ENCODE measurements at regions not wholly inside any gene's neighbourhood (a gene's known extent, or its start where the extent isn't known, plus 50 kb on each side); places are given as distances from the start of the nearest gene placed in this dataset.
"Not testable (repeated sequence)": the region's sequence is repeated elsewhere in the genome, so short reads cannot be mapped to it uniquely, and the experiment has no call there.

- DNase-seq (ENCODE audit: low read depth, low spot score) = no peak
- no peak overlapping the region for H3K4me3 ChIP-seq (ENCODE audit: low read length)
These were observed 241.7 kb upstream of the HDAC4 start for GRCh38 chr2:239642406-239643004.

- H3K4me3 ChIP-seq (ENCODE audit: low read length) = not testable (repeated sequence)
These were observed 241.1 kb upstream of the HDAC4 start for GRCh38 chr2:239641904-239642303.

GRCh38 chr2:239640676-239641578, 240.1 kb upstream of the HDAC4 start:
- no peak for DNase-seq (ENCODE audit: low read depth, low spot score)
- H3K4me3 ChIP-seq (ENCODE audit: low read length) = no peak overlapping the region

More at GRCh38 chr2:239641904-239642303, 241.1 kb upstream of the HDAC4 start:
- DNase-seq (ENCODE audit: low read depth, low spot score) = not testable (repeated sequence)

GRCh38 chr2:239640210-239640609, 239.4 kb upstream of the HDAC4 start:
- no peak overlapping the region for H3K4me3 ChIP-seq (ENCODE audit: low read length)
- no peak for DNase-seq (ENCODE audit: low read depth, low spot score)

DNA sequence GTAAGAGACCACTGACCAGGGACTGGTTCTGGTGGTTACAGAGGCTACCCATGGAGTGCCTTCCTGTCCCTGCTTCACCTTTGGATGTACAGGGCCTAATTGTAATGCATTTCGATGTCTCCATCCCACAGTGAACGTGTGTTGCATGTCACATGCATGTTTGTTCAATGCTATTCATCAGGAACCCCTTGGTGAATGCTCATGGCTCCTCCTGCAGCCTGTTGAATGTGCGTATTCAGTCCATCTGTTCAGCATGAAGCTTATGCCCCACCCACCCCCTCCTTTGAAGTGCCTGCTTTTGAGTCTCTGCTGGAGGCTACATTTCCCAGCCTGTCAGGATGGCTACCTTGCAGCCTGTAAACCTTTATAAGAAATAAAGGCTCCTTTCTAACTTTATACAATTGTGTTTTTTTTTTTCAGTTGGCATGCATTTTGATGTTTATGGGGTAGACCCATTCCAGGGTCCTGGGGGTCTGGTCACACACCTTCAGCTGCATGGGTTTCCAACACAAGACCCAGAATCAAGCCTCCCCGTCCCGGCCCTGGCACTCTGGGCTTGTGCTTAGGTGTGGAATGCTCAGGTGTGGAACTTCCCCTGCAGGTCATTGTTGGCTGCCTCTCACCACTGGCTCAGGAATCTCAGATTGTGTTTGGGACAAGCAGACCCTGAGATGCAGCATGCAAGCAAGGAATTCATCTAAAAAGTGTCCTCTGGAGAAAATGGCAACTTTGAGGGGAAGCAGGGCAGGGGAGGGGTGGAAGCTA, 238.8 kb upstream of the HDAC4 start:
- H3K4me3 ChIP-seq (ENCODE audit: low read length) = no peak overlapping the region
- peak; percentile 70 for DNase-seq (ENCODE audit: low read depth, low spot score)

- H3K4me3 ChIP-seq (ENCODE audit: low read length) = no peak overlapping the region
- DNase-seq (ENCODE audit: low read depth, low spot score) = no peak
These were observed 237.6 kb upstream of the HDAC4 start for GRCh38 chr2:239638376-239638775.

DNA sequence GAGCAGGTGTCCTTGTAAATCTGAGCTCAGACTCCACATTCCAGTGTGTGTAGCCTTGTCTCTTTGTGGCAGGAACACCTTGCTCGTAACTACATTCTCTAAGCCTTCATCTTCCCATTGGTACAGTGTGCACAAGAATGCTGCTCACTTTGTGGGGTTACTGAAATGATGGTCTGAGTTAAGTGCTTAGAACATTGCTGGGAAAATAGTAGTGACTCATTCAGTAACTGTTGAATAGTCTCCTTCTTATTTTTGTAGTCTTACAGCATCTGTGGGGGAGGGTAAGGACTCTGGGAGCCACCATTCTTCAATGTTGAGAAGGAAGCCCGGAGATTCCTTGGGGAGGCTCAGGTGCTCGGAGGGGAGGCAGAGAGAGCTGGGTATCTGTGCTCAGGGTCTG, 236.0 kb upstream of the HDAC4 start:
- no peak for DNase-seq (ENCODE audit: low read depth, low spot score)
- no peak overlapping the region for H3K4me3 ChIP-seq (ENCODE audit: low read length)

DNA sequence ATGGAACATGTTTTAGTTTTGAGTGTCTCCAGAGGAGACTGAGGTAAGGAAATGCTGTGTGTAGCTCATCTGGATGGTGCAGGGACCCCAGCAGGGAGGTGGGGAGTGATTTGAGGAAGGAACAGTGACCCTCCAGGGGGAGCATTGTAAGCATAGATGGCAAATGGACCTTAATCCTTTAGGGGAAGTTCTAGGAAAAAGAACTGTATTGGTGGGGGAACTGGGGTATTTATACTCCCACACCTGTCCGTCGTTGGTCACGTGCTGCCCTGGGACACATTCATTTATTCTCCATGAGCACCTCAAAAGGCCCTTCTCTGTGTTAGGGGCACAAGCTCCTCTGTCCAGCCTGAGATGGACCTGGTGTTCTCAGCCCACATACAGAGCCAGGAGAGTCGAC, 233.9 kb upstream of the HDAC4 start:
- DNase-seq (ENCODE audit: low read depth, low spot score) = no peak
- no peak overlapping the region for H3K4me3 ChIP-seq (ENCODE audit: low read length)

DNA sequence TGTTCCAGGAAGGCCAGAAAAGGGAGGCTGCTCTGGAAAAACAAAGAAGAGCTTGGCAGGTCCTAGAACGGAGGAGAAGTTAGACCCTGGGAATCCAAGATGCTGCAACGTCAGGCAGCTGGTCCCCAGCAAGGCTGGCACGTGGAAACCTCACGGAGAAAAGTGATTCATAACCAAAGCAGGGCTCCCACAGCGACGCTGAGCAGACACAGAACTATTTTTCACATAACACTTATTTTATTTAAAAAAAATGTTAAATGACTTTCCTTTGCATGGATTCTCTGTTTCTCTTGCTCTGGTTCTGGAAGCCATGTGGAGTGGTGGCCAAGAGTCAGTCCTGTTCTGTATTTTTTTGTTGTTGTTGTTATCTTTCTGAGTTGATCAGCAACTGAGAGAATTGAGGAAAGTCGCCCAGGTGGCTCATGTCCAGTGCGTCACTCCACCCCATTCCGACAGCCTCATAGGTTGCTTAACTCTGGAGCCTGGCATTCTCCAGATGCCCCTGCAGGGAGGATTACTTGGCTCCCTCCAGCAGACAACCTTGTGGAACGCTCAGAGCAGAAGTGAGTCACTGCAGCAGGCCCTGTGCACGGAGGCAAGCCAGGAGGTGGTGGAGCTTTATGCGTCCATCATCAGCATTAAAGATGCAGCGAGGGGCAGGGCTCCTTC, 229.9 kb upstream of the HDAC4 start:
- DNase-seq (ENCODE audit: low read depth, low spot score) = no peak
- no peak overlapping the region for H3K4me3 ChIP-seq (ENCODE audit: low read length)

GRCh38 chr2:239629926-239630617, 229.3 kb upstream of the HDAC4 start:
- no peak overlapping the region for H3K4me3 ChIP-seq (ENCODE audit: low read length)
- no peak for DNase-seq (ENCODE audit: low read depth, low spot score)

DNA sequence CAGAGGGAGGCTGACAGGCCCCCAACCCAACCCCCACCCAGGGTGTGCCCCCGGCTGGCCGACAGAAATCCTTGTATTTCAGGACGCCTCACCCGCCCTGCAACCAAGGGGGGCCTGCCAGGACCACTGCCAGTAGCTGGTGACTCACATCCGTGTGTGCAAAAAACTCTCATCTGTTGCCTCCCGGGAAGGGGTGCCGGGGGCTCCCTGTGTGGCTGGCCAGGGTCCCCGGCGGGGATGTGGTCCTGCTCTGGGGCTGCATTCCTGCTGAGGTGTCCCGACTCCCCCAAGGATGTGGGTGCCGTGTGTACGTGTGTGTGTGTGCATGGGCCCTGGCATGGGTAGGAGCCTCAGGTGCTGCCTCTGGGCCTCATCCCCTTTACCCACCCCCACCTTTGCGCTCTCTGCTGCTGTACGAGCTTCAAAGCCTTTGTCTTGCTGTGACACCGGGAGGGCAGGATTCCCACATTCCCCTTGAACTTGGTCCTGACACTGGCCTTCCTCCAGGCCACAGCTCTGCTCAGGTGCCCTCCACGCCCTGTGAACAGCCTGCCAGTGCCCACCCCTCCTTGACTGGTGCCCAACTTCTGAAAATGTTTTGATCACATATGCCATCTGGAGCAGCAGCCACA, 226.3 kb upstream of the HDAC4 start:
- H3K4me3 ChIP-seq (ENCODE audit: low read length) = peak overlapping the region; percentile 45
- peak; percentile 73 for DNase-seq (ENCODE audit: low read depth, low spot score)

GRCh38 chr2:239625971-239626734, 225.3 kb upstream of the HDAC4 start:
- peak; percentile 81 for DNase-seq (ENCODE audit: low read depth, low spot score)
- H3K4me3 ChIP-seq (ENCODE audit: low read length) = peak overlapping the region; percentile 45

DNA sequence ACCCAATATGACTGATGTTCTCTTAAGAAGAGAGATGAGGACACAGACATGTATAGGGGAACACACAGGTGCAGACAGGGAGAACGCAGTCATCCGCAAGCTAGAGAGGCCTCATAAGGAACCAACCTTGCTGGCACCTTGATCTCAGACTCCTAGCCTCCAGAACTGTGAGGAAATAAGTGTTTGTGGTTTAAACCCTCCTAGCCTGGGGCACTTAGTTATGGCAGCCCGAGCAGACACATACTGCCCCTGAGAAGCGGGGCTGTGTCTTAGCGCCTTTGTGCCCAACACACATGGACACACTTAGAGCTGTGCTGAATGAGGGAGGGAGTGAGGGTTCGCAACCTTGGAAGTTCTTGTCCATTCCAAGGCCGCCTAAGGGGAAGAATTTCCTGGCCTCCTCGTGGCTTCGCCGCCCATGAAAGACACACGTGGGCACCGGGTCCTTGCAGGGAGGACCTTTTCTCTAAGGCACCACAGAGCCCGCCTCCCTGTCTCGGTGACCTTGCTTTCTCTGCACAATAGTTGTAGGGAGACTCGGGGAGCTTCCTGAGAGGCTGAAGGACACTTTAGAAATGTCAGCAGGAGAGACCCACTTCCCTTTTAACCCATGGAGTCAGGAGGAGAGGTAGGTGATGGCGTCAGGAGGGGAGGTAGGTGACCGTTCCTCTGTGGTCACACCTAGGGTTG, 224.5 kb upstream of the HDAC4 start:
- peak overlapping the region; percentile 45 for H3K4me3 ChIP-seq (ENCODE audit: low read length)
- DNase-seq (ENCODE audit: low read depth, low spot score) = peak; percentile 91

DNA sequence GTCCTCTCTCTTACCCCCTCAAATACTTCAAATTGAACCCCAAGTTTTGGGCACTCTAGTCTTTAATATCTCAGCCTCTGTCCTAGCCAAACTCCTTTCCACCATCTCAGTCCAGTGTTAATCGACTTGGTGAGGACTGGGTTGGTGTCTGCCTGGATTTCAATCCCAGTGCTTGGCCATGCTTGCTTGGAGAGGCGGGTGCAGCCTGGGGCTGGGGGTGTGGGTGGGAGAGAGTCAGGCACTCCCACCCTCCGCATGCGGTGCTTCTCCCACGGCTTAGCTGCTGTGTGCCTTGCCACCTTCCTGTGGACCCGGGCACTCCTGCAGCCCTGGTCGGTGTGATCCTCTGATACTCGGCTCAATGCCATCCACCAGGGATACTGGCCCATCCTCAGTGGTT, 220.8 kb upstream of the HDAC4 start:
- DNase-seq (ENCODE audit: low read depth, low spot score) = no peak
- H3K4me3 ChIP-seq (ENCODE audit: low read length) = no peak overlapping the region

- DNase-seq (ENCODE audit: low read depth, low spot score) = no peak
- no peak overlapping the region for H3K4me3 ChIP-seq (ENCODE audit: low read length)
These were observed 218.5 kb upstream of the HDAC4 start for GRCh38 chr2:239619369-239619768.

- DNase-seq (ENCODE audit: low read depth, low spot score) = no peak
- H3K4me3 ChIP-seq (ENCODE audit: low read length) = no peak overlapping the region
These were observed 215.9 kb upstream of the HDAC4 start for GRCh38 chr2:239616729-239617128.

DNA sequence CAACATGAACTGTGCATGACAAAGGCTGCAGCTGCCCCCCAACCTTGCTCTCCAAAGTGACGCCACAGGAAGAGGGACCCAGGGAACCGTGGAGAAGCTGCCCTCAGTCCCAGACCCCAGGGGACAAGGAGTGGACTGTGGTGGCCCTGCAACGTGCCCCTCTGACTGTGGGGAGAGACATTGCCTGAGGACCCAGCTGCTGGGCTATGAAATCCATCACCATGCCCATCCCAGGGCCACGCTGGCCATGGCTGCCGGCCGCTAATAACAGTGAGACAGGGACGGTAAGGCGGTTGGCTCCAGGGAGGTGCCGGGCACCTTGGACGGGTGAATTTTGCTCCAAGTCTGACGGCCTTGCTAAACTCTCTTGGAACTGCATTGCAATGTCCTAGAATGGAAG, 211.3 kb upstream of the HDAC4 start:
- no peak for DNase-seq (ENCODE audit: low read depth, low spot score)
- H3K4me3 ChIP-seq (ENCODE audit: low read length) = no peak overlapping the region

Data from Jurkat, Clone E6-1 (cell line).